Activated T-helper 17 cell treated with anti-CD3 and anti-CD28 coated beads, Interleukin-2, amount 50 U/mL, for 72 hours (primary cell): ENCODE measurements at regions not wholly inside any gene's neighbourhood (a gene's known extent, or its start where the extent isn't known, plus 50 kb on each side); places are given as distances from the start of the nearest gene placed in this dataset.

Source experiments
- ATAC-seq: fragments of 150-1000 bp; cut with Tn5 transposase; replicated peaks from 2 replicates; pipeline ENCODE4 v1.10.0; 2021; ENCODE audit warnings: mild to moderate bottlenecking, moderate library complexity
- H3K27ac Mint-ChIP-seq: one replicate; pipeline ENCODE4 v1.8.0; 2022; ENCODE audit warnings: mixed read lengths
- H3K27me3 Mint-ChIP-seq: one replicate; pipeline ENCODE4 v1.8.0; 2022; ENCODE audit warnings: mixed read lengths
- H3K36me3 Mint-ChIP-seq: one replicate; pipeline ENCODE4 v1.8.0; 2022; ENCODE audit warnings: low read depth, mild to moderate bottlenecking, mixed read lengths
- H3K4me1 Mint-ChIP-seq: one replicate; pipeline ENCODE4 v1.8.0; 2022; ENCODE audit warnings: mixed read lengths
- H3K4me3 Mint-ChIP-seq: one replicate; pipeline ENCODE4 v1.8.0; 2022; ENCODE audit warnings: mild to moderate bottlenecking, mixed read lengths
- H3K9me3 Mint-ChIP-seq: one replicate; pipeline ENCODE4 v1.8.0; 2022; ENCODE audit warnings: mixed read lengths

GRCh38 chr11:116698080-116698479, 74.7 kb downstream of the BUD13 start:
- Mint-ChIP-seq H3K4me1 (no peaks in the 10 kb centered on the region), H3K36me3 (no peaks in the 10 kb centered on the region), H3K4me3 (no peak overlapping the region), H3K27me3 (peaks cover 10% of the 10 kb centered on the region), H3K27ac (no peak overlapping the region), H3K9me3 (no peaks in the 10 kb centered on the region)
- ATAC-seq = no peak

GRCh38 chr11:116697639-116698038, 75.1 kb downstream of the BUD13 start:
- Mint-ChIP-seq H3K4me1 (no peaks in the 10 kb centered on the region), H3K9me3 (no peaks in the 10 kb centered on the region), H3K27ac (no peak overlapping the region), H3K27me3 (peaks cover 10% of the 10 kb centered on the region), H3K36me3 (no peaks in the 10 kb centered on the region), H3K4me3 (no peak overlapping the region)
- no peak for ATAC-seq

GRCh38 chr11:116697011-116697410, 75.8 kb downstream of the BUD13 start:
- H3K4me3 Mint-ChIP-seq = no peak overlapping the region
- ATAC-seq = peak; percentile 83
- H3K4me1 Mint-ChIP-seq = no peaks in the 10 kb centered on the region
- no peaks in the 10 kb centered on the region for H3K36me3 Mint-ChIP-seq
- H3K9me3 Mint-ChIP-seq = no peaks in the 10 kb centered on the region
- peaks cover 10% of the 10 kb centered on the region for H3K27me3 Mint-ChIP-seq
- no peak overlapping the region for H3K27ac Mint-ChIP-seq

DNA sequence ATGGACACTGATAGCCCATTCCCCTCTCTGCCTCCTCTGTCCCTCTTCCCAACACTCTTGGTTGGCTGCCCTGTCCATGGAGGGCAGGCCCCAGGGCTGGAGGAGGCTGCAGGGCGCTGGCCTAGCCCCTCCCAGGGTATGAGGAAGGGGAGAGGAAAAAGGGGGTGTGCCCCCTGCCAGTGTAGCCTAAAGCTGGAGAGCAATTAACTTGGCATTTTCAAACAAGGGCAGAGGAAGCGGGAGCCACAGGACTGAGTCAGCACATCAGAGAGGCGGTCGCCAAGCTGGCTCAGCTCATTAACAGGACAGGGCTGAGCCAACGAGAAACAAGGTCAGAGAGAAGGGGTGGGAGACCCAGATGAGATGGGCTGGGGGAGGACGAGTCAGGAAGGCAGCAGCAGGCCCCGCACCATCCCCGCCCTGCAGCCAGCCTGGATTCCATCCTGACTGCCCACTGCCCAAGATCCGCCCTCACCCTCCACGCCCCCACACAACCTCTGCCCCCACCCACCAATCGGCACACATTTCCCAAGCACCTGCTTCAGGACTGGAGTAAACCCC, 76.3 kb downstream of the BUD13 start:
- H3K4me1 Mint-ChIP-seq = no peaks in the 10 kb centered on the region
- H3K9me3 Mint-ChIP-seq = no peaks in the 10 kb centered on the region
- no peaks in the 10 kb centered on the region for H3K36me3 Mint-ChIP-seq
- ATAC-seq = peak; percentile 46
- H3K4me3 Mint-ChIP-seq = no peak overlapping the region
- no peak overlapping the region for H3K27ac Mint-ChIP-seq
- H3K27me3 Mint-ChIP-seq = peaks cover 10% of the 10 kb centered on the region

GRCh38 chr11:116695657-116696254, 77.0 kb downstream of the BUD13 start:
- Mint-ChIP-seq H3K27me3 (peaks cover 10% of the 10 kb centered on the region), H3K4me1 (no peaks in the 10 kb centered on the region), H3K9me3 (no peaks in the 10 kb centered on the region), H3K27ac (no peak overlapping the region), H3K4me3 (no peak overlapping the region), H3K36me3 (no peaks in the 10 kb centered on the region)
- ATAC-seq = no peak

DNA sequence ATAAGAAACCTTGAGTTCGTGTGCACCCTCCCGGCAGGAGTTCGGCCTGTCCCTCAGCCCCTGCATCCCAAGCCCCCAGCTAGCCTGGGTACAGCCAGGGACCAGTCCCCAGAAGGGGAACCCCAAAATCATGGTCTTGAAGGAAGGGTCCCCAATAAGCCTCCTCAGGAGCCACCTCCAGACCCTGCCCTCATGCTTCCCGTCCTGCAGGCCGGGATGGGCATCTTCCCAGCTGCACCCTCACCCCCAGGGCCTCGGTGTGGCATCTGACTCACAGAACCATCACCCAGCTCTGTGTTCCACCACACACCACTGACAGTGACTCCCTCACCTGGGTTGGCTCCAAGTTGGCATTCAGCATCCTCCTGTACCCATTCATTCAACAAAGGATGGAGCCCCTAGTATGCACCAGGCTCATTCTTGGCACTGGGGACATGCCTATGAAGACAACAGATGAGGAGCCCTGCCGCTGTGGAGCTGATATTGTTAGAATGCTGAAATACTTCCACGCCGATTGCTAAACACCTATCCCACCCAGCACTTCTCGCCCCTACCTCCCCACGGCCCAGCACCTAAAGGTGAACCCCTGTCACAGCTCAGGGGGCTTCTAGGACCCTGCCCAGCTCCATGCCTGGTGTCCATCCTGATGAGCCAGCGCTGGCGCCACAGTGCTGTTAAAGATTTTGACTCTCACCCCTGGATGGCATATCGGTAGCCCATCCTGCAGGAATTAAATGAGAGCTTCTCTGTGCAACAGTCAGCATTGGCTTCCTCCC, 77.8 kb downstream of the BUD13 start:
- Mint-ChIP-seq H3K27me3 (peaks cover 10% of the 10 kb centered on the region), H3K4me3 (no peak overlapping the region), H3K9me3 (no peaks in the 10 kb centered on the region), H3K4me1 (no peaks in the 10 kb centered on the region), H3K36me3 (no peaks in the 10 kb centered on the region), H3K27ac (no peak overlapping the region)
- ATAC-seq = no peak

DNA sequence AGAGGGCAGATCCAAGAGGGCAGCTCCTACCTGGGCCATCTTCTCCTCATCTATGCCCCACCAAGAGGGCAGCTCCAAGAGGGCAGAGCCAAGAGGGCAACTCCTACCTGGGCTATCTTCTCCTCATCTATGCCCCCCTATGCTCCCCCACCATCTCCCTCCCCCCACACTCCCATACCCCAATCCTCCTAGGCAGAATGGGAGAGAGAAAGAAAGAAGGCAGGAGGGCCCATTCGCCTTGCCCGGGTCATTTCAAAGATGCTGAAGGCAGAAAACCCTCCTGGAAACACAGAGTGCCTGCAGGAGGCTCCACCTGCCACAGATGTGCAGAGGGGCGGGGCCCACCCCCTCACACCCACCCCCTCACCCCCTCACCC, 78.5 kb downstream of the BUD13 start:
- H3K36me3 Mint-ChIP-seq = no peaks in the 10 kb centered on the region

DNA sequence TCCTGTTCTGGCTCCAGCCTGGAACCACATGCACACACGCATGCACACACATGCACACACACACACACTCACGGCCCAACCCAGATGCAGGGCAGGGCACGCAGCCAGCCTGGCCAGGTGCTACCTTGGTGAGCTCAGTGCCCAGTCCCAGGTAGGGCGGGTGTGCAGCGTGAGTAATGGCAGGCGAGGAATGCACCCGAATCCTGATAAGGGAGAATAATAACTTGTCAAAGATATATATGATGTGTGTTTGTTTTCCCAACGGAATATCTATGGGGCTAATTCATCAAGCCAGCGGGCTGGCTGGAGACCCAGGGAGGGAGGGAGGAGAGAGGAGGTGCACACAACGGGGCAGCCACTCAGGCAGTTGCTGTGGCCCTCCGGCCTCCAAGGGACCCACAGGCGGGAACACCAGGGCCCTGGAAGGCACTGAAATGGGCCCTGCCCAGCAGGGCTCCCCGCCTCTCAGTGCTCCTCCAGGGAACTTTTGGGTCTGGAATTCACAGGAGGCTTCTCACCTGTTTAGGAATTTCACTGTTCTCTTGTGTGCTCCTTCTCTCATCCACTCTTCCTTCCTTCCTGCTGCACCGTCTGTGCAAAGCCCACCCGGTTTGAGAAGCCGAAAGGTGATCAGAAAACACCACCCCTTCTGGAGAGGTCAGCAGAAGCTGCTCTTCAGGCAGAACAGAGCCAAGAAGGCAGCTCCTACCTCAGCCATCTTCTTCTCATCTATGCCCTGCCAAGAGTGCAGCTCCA, 79.0 kb downstream of the BUD13 start:
- no peak overlapping the region for H3K27ac Mint-ChIP-seq

More for the DNA sequence above, 78.5 kb downstream of the BUD13 start:
- H3K27ac Mint-ChIP-seq = no peak overlapping the region
- no peak for ATAC-seq
- peaks cover 8% of the 10 kb centered on the region for H3K27me3 Mint-ChIP-seq
- H3K4me3 Mint-ChIP-seq = no peak overlapping the region
- no peaks in the 10 kb centered on the region for H3K9me3 Mint-ChIP-seq
- H3K4me1 Mint-ChIP-seq = no peaks in the 10 kb centered on the region

DNA sequence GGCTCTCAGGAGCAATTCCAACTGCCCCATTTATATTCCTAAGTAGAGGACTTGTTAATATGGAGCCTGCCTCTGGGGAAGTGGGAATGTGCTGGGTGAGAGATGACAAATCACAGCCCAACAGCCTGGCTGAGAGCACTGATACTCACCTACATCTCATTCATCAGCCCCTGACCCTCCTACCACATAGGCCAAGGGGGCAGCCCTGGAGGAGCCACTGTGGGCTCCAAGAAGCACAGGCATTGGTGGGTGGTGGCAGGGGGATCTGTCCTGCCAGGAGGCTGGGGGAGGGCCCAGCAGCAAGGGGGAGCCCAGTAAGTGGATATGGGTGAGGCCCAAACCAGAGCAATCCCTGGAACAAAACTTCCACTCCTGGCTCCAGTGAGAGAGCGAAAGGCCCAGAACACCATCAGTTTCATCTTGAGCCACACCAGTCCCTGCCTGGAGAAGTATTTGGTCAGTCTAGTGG, 79.7 kb downstream of the BUD13 start:
- no peaks in the 10 kb centered on the region for H3K9me3 Mint-ChIP-seq
- ATAC-seq = no peak
- no peak overlapping the region for H3K27ac Mint-ChIP-seq

More for the DNA sequence above, 79.0 kb downstream of the BUD13 start:
- ATAC-seq = no peak
- Mint-ChIP-seq H3K27me3 (peaks cover 8% of the 10 kb centered on the region), H3K9me3 (no peaks in the 10 kb centered on the region), H3K4me3 (no peak overlapping the region), H3K36me3 (no peaks in the 10 kb centered on the region), H3K4me1 (no peaks in the 10 kb centered on the region)

GRCh38 chr11:116692318-116693101, 80.3 kb downstream of the BUD13 start:
- H3K4me1 Mint-ChIP-seq = no peaks in the 10 kb centered on the region
- H3K36me3 Mint-ChIP-seq = no peaks in the 10 kb centered on the region
- no peaks in the 10 kb centered on the region for H3K9me3 Mint-ChIP-seq
- no peak overlapping the region for H3K27ac Mint-ChIP-seq
- no peak overlapping the region for H3K4me3 Mint-ChIP-seq
- peaks cover 12% of the 10 kb centered on the region for H3K27me3 Mint-ChIP-seq
- ATAC-seq = no peak

More for the DNA sequence above, 79.7 kb downstream of the BUD13 start:
- peaks cover 8% of the 10 kb centered on the region for H3K27me3 Mint-ChIP-seq
- H3K4me1 Mint-ChIP-seq = no peaks in the 10 kb centered on the region
- no peaks in the 10 kb centered on the region for H3K36me3 Mint-ChIP-seq
- no peak overlapping the region for H3K4me3 Mint-ChIP-seq

- H3K27me3 Mint-ChIP-seq = peaks cover 12% of the 10 kb centered on the region
- no peaks in the 10 kb centered on the region for H3K9me3 Mint-ChIP-seq
- no peak overlapping the region for H3K4me3 Mint-ChIP-seq
- no peaks in the 10 kb centered on the region for H3K4me1 Mint-ChIP-seq
- H3K27ac Mint-ChIP-seq = no peak overlapping the region
- ATAC-seq = peak; percentile 71
- no peaks in the 10 kb centered on the region for H3K36me3 Mint-ChIP-seq
These were observed 81.0 kb downstream of the BUD13 start for GRCh38 chr11:116691771-116692177.

- ATAC-seq = peak; percentile 21
- Mint-ChIP-seq H3K9me3 (no peaks in the 10 kb centered on the region), H3K36me3 (no peaks in the 10 kb centered on the region), H3K4me1 (no peaks in the 10 kb centered on the region), H3K4me3 (no peak overlapping the region), H3K27ac (no peak overlapping the region), H3K27me3 (peaks cover 15% of the 10 kb centered on the region)
These were observed 82.2 kb downstream of the BUD13 start for GRCh38 chr11:116690611-116691010.

GRCh38 chr11:116689413-116690127, 83.2 kb downstream of the BUD13 start:
- H3K36me3 Mint-ChIP-seq = no peaks in the 10 kb centered on the region
- peaks cover 13% of the 10 kb centered on the region for H3K27me3 Mint-ChIP-seq
- no peak overlapping the region for H3K27ac Mint-ChIP-seq
- no peaks in the 10 kb centered on the region for H3K4me1 Mint-ChIP-seq
- no peaks in the 10 kb centered on the region for H3K9me3 Mint-ChIP-seq
- H3K4me3 Mint-ChIP-seq = no peak overlapping the region
- no peak for ATAC-seq
